ENCODE measurements at regions not wholly inside any gene's neighbourhood (a gene's known extent, or its start where the extent isn't known, plus 50 kb on each side); places are given as distances from the start of the nearest gene placed in this dataset.
"Not testable (repeated sequence)": the region's sequence is repeated elsewhere in the genome, so short reads cannot be mapped to it uniquely, and the experiment has no call there.

DNA sequence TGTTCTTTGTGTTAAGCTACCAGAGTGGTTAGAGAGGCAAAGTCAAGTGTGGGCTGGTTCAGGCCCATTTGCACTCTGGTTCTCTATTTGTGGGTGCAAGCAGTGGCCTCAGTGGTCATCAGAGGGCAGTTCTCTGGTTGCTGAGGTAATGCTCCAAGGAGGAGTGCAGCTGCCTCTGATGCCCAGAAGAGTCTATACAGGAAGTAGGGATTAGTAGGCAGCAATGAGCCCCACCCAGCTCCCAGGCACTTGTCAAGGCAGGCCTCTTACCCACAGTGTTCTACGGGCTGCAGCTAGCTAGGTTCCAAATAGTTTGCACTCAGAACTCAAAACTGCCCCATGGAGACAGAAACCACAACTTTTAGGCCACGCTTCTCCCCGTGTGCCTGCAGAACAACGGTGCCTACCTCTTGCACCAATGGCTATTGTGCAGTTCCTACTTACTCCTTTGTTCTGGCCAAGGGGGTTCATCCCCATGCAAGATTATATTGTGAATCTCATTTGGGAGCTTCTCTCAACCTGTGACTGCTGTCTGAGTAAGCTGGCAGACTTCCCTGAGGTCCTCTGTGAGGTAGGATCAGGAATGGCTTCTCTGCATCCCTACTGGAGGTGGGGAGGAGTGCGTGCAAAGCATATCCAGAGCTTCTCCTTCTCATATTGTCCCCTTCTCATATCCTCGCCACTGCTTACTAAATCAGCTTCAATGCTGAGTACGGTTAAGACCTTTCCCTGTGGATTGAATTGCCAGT is 410.3 kb upstream of the LMO3 start:
- Mint-ChIP-seq H3K27me3 (no peaks in the 10 kb centered on the region), H3K4me1 (no peaks in the 10 kb centered on the region), H3K9me3 (peaks cover 5% of the 10 kb centered on the region), H3K27ac (no peak overlapping the region), H3K4me3 (no peak overlapping the region), H3K36me3 (no peaks in the 10 kb centered on the region)
- ATAC-seq = no peak

DNA sequence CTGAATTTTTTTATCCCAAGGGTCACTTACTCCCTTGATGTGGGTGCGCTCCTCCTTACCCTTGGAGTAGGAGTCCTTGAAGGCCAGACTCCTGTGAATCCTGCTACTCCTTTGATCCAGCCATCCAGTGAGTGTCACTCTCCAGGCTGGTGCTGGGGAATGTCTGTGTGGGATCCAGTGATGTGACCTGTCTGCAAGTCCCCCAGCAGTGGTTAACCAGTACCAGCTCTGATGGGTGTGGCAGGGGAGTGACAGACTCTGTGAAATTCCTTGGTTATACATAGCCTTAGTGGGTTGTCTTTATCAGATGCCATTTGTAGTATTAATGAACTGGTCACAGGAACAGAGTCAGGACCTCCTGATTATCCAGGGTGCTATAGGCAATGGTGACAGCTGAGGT is 409.5 kb upstream of the LMO3 start:
- H3K4me3 Mint-ChIP-seq = no peak overlapping the region
- ATAC-seq = no peak
- H3K27me3 Mint-ChIP-seq = no peaks in the 10 kb centered on the region
- no peaks in the 10 kb centered on the region for H3K4me1 Mint-ChIP-seq
- H3K9me3 Mint-ChIP-seq = peaks cover 5% of the 10 kb centered on the region
- no peaks in the 10 kb centered on the region for H3K36me3 Mint-ChIP-seq
- H3K27ac Mint-ChIP-seq = no peak overlapping the region

DNA sequence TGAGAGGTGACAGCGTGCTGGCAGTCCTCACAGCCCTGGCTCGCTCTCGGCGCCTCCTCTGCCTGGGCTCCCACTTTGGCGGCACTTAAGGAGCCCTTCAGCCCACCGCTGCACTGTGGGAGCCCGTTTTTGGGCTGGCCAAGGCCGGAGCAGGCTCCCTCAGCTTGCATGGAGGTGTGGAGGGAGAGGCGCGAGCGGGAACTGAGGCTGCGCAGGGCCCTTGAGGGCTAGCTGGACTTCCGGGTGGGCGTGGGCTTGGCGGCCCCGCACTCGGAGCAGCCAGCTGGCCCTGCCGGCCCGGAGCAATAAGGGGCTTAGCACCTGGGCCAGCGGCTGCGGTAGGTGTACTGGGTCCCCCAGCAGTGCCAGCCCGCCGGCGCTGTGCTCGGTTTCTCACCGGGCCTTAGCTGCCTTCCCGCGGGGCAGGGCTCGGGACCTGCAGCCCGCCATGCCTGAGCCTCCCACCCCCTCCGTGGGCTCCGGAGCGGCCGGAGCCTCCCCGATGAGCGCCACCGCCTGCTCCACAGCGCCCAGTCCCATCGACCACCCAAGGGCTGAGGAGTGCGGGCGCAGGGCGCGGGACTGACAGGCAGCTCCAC is 401.6 kb upstream of the LMO3 start:
- not testable (repeated sequence) for H3K27ac Mint-ChIP-seq

DNA sequence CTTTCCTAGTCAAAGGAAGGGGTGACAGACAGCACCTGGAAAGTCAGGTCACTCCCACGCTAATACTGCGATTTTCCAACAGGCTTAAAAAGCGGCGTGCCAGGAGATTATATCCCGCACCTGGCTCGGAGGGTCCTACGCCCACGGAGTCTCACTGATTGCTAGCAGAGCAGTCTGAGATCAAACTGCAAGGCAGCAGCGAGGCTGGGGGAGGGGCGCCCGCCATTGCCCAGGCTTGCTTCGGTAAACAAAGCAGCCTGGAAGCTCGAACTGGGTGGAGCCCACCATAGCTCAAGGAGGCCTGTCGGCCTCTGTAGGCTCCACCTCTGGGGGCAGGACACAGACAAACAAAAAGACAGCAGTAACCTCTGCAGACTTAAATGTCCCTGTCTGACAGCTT is 392.6 kb upstream of the LMO3 start:
- H3K27me3 Mint-ChIP-seq, H3K36me3 Mint-ChIP-seq, H3K4me1 Mint-ChIP-seq, ATAC-seq, H3K27ac Mint-ChIP-seq, H3K4me3 Mint-ChIP-seq: not testable (repeated sequence)
- peaks cover 11% of the 10 kb centered on the region for H3K9me3 Mint-ChIP-seq

More for the DNA sequence above, 401.6 kb upstream of the LMO3 start:
- H3K4me1 Mint-ChIP-seq, H3K4me3 Mint-ChIP-seq, H3K36me3 Mint-ChIP-seq, H3K9me3 Mint-ChIP-seq, H3K27me3 Mint-ChIP-seq, ATAC-seq: not testable (repeated sequence)

DNA sequence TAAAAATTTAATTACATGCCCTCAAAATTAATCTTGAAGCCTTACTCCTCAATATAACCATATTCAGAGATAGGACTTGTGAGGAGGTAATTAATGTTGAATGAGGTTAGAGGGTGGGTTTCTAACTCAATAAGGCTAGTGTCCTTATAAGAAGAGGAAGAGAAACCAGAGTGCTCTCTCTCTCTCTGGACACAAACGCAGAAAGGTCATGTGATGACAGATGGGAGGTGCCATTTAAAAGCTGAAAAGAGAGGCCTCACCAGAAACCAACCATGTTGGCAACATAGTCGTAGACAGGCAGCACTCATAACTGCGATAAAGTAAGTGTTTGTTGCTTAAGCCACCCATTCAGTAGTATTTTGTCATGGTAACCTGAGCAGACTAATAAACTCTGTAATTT is 378.5 kb upstream of the LMO3 start:
- Mint-ChIP-seq H3K27me3 (no peaks in the 10 kb centered on the region), H3K4me3 (no peak overlapping the region), H3K9me3 (peaks cover 14% of the 10 kb centered on the region), H3K27ac (no peak overlapping the region), H3K4me1 (no peaks in the 10 kb centered on the region), H3K36me3 (no peaks in the 10 kb centered on the region)
- no peak for ATAC-seq

DNA sequence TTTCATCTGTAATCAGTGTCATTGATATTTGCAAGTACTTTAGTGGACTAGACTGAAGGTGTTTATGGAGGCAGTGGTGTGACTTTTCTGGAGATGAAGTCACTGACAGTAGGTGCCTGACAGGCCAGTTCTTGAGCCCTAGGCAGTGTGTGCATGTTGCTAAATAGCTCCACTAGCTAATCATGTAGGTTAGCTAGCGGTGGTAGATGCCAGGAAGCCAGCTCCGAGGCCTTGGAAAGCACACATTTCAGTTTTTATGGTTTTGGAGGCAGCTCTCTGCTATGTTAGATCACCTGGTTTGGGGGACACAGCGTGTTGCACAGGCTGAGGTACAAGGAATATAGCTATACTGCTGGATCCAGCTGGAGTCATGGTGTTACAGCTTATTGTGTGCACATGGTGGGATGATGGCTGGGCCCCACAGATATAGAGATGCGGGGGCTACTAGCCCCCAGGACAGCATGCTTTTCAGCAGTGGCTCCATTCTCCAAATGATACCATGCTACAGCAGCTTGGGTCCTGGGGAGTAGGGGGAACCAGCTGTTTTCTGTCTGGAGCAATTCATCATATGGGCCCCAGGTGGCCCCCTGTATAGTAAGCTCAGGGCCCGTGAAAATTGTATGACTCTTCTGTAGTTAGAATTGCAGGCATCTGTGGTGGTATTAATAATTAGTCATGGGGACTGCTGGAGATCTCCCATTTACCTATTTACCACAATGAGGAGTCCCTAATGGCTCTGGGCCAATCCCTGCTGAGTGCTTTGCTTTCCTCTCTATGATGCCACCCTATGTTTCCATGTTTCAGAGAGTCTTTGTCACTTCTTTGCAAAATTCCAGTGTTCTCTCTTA is 367.2 kb upstream of the LMO3 start:
- Mint-ChIP-seq H3K4me3 (no peak overlapping the region), H3K27ac (no peak overlapping the region), H3K4me1 (no peaks in the 10 kb centered on the region), H3K27me3 (no peaks in the 10 kb centered on the region), H3K9me3 (peaks cover 15% of the 10 kb centered on the region), H3K36me3 (no peaks in the 10 kb centered on the region)
- ATAC-seq = peak; percentile 39

DNA sequence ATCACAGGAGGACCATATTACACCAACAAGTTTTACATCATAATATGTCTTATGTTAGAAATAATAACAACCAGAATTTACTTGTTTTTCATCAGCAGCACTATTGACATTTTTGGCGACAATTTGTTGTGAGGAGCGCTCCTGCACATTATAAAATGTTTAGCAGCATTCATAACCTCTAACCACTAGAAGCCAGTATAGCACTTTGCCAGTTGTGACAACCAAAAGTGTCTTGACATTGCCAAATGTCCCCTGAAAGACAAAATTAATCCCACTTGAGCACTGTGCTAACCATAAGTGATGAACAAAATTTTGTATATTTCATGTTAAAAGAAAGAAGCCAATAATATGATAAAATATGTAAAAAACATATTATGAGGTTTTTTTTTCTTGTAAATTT is 356.9 kb upstream of the LMO3 start:
- Mint-ChIP-seq H3K4me3 (no peak overlapping the region), H3K27ac (no peak overlapping the region), H3K36me3 (no peaks in the 10 kb centered on the region), H3K27me3 (no peaks in the 10 kb centered on the region), H3K9me3 (peaks cover 5% of the 10 kb centered on the region), H3K4me1 (no peaks in the 10 kb centered on the region)
- no peak for ATAC-seq

DNA sequence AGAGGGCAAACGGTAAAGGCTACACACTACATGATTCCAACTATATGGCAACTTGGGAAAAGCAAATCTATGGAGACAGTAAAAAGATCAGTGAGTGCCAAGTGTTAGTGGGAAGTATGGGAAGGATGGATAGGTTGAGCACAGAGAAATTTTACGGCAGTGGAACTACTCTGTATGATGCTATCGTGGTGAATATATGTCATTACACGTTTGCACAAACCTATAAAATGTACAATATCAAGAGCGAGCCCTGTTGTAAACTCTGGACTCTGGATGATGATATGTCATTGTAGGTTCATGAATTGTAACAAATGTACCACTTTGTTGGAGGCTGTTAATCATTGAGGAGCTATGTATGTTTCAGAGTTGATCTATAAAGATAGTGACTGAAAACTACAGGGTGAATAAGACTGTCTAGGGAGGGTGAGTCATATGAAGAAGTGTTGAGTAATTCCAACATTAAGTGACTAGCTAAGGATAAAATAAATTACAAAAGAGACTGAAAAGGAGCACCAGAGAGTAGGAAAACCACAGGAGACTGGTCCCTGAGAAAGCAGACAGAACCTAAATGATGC is 349.2 kb upstream of the LMO3 start:
- Mint-ChIP-seq H3K9me3 (peaks cover 11% of the 10 kb centered on the region), H3K36me3 (no peaks in the 10 kb centered on the region), H3K27me3 (no peaks in the 10 kb centered on the region), H3K27ac (no peak overlapping the region), H3K4me1 (no peaks in the 10 kb centered on the region), H3K4me3 (no peak overlapping the region)
- ATAC-seq = no peak

DNA sequence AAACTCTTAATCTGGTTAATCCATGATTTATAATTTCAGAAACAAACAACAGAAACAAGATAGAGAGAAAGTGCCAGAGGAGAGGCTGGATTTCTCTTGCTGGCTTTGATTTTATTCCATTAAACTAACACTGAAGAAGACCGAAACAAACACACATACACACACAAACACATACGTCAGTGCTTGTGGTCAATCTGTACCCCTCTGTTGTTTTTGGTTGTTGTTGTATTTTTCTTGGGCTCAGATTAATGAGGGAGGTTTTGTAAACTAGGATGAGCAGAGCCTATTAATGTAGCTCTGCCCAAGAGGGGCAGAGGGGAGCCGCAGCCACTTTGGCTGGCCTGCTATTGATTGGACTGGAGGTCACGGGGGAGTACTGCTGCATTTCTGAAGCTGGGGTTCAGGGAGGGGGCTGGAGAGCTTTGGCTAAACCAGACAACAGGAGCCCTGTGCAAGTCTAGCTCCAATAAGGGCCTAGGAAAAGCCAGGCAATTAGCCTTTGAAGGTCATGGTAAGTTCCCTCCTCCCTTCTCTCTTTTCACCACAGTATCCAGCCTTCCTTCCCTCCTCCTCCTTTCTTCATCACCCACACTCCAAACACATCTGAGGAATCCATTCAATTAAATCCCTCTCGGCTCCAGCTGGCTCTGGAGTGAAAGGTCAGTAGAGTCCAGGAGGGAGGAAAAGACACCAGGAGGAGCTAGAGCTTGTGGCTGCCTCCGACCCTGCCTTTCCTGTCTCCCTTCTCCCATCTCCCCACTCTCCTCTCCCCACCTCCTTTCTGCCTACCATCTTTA is 344.1 kb upstream of the LMO3 start:
- H3K4me3 Mint-ChIP-seq = no peak overlapping the region
- H3K36me3 Mint-ChIP-seq = no peaks in the 10 kb centered on the region
- H3K4me1 Mint-ChIP-seq = no peaks in the 10 kb centered on the region
- peaks cover 6% of the 10 kb centered on the region for H3K9me3 Mint-ChIP-seq
- no peaks in the 10 kb centered on the region for H3K27me3 Mint-ChIP-seq
- ATAC-seq = no peak
- H3K27ac Mint-ChIP-seq = no peak overlapping the region

DNA sequence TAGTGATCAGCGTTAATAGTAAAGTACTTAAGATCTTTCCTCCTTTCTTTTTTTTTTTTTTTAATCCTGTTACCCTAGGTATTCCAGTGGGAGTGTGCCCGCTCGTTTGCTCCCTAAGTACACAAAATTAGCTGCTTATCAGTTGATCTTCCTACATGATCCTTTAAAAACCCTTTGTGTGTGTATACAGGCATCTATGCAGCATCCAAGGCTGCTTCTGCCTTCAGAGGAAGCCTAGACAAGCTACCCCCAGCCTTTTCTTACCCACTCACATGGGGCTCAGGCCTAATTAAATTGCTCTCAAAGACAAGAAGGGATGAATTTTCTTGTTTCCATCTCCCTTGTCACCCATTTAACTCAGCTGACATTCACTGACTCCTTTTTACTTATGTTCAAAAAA is 343.4 kb upstream of the LMO3 start:
- Mint-ChIP-seq H3K36me3 (no peaks in the 10 kb centered on the region), H3K27ac (no peak overlapping the region), H3K27me3 (no peaks in the 10 kb centered on the region), H3K9me3 (peaks cover 3% of the 10 kb centered on the region), H3K4me1 (no peaks in the 10 kb centered on the region), H3K4me3 (no peak overlapping the region)
- ATAC-seq = no peak

DNA sequence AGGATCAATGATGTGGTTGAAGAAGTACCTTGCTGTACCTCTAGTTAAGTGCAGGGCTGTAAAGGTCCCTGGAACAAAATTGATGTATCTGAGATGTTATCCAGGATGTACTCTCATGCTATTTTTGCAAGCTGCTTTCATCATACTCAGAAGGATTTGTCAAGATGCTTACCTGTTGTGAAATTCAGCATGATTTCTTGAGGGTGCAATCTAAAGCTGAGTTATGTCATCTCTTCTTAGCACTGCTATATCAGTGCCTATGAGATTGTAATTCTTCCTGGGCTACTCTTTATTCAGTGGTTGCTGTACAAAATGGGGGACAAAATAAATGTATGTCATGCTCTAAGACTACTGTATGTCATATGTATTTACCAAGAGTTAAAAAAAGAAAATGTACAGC is 340.7 kb upstream of the LMO3 start:
- Mint-ChIP-seq H3K9me3 (no peaks in the 10 kb centered on the region), H3K4me3 (no peak overlapping the region), H3K36me3 (no peaks in the 10 kb centered on the region), H3K4me1 (no peaks in the 10 kb centered on the region), H3K27ac (no peak overlapping the region), H3K27me3 (no peaks in the 10 kb centered on the region)
- ATAC-seq = no peak

DNA sequence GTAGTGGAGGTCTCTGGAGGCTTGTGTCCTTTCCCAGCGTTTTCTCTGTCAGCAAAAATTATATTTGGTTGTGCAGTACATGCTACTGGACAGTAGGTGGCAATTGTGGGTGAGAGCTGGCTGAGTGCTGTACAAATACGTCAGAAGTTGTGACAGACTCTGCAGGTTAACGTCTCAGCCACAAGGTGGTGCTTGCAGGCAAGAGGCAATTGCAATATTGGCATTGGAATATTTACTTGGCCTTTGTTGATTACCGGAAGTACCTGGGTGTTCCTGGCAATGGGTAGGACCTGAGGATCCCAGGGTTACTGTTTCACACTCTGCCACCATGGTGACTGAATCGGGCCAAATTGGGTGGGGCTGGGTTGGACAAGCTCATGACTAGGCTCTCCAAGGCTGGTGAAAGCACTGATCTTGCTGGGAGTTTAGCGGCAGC is 333.9 kb upstream of the LMO3 start:
- H3K4me1 Mint-ChIP-seq = no peaks in the 10 kb centered on the region
- peak; percentile 24 for ATAC-seq
- H3K4me3 Mint-ChIP-seq = no peak overlapping the region
- H3K27me3 Mint-ChIP-seq = no peaks in the 10 kb centered on the region
- no peak overlapping the region for H3K27ac Mint-ChIP-seq
- peaks cover 3% of the 10 kb centered on the region for H3K9me3 Mint-ChIP-seq
- no peaks in the 10 kb centered on the region for H3K36me3 Mint-ChIP-seq

DNA sequence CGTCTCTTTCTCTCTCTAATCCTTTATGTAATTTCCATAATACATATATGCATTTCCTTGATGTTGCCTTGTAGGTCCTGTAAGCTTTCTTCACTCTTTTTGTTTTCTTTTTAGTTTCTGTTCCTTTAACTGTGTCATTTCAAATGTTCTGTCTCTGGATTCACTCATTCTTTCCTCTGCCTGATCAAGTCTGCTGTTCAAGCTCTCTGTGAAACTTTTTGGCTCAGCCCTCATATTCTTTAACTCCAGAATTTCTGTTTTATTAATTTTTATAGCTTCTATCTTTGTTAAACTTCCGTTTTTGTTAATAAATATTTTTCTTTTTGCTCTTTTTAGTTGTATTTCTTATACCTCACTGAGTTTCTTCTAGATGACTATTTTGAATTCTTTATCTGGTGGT is 321.3 kb upstream of the LMO3 start:
- Mint-ChIP-seq H3K4me3 (no peak overlapping the region), H3K36me3 (no peaks in the 10 kb centered on the region), H3K27ac (no peak overlapping the region), H3K27me3 (no peaks in the 10 kb centered on the region), H3K4me1 (no peaks in the 10 kb centered on the region), H3K9me3 (peaks cover 10% of the 10 kb centered on the region)
- ATAC-seq = no peak

DNA sequence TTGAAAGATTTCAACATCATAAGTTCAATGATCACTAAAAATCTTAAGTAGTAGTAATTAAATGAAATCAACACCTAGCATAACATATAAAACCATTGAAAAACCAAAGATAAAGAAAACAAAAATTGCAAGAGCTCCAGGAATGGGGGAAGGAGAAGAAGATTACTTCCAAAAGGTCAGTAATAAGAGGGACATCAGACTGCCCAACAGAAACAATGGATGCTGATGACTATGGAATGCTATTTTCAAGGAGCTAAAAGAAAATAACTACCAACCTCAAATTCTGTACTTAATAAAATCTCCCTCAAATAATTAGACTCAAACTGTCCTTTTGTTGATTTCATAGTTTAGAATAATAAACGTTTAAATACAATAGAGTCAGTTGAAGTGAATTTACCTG is 314.5 kb upstream of the LMO3 start:
- no peak for ATAC-seq
- H3K27ac Mint-ChIP-seq = no peak overlapping the region
- peaks cover 8% of the 10 kb centered on the region for H3K9me3 Mint-ChIP-seq
- no peaks in the 10 kb centered on the region for H3K4me1 Mint-ChIP-seq
- no peaks in the 10 kb centered on the region for H3K27me3 Mint-ChIP-seq
- H3K4me3 Mint-ChIP-seq = no peak overlapping the region
- H3K36me3 Mint-ChIP-seq = no peaks in the 10 kb centered on the region

DNA sequence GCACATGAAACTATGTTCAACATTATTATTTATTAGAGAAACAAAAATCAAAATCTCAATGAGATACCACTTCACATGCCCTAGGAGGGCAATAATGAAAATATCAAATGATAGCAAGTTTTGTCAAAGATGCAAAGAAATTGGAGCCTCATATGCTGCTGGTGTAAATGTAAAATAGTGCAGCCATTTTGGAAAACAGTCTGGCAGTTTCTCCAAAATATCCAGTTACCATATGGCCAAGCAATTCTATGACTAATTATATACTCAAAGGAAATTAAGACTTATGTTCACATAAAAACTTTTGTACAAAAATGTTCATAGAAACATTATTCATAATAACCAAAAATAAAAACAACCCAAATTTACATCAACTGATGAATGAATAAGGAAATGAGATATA is 313.6 kb upstream of the LMO3 start:
- Mint-ChIP-seq H3K27me3 (no peaks in the 10 kb centered on the region), H3K36me3 (no peaks in the 10 kb centered on the region), H3K9me3 (peaks cover 8% of the 10 kb centered on the region), H3K4me3 (no peak overlapping the region), H3K27ac (no peak overlapping the region), H3K4me1 (no peaks in the 10 kb centered on the region)
- ATAC-seq = no peak
